ENCODE measurements at regions not wholly inside any gene's neighbourhood (a gene's known extent, or its start where the extent isn't known, plus 50 kb on each side); places are given as distances from the start of the nearest gene placed in this dataset.
"Not testable (repeated sequence)": the region's sequence is repeated elsewhere in the genome, so short reads cannot be mapped to it uniquely, and the experiment has no call there.

DNA sequence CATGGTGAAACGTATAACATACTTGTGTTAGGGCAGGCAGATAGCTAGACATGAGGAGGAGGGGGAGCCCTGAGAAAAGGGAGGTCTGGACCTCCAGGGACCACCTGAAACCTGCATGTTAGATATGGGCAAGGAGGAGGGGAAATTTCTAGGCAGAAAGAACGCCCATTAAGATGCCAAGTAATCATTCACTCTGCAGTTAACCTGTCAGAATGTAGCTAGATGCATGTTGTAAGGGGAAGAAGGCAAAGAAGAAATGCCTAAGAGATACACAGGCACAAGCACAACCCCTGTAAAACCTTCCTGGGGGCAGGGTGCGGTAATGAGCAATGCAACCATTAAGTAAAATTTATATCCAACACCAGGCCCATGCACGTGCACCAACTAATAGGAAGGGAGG, 1055.3 kb upstream of the SPRY2 start:
- intact Hi-C loops (cut with DNase I), result no loop called here
- no peak for DNase-seq

DNA sequence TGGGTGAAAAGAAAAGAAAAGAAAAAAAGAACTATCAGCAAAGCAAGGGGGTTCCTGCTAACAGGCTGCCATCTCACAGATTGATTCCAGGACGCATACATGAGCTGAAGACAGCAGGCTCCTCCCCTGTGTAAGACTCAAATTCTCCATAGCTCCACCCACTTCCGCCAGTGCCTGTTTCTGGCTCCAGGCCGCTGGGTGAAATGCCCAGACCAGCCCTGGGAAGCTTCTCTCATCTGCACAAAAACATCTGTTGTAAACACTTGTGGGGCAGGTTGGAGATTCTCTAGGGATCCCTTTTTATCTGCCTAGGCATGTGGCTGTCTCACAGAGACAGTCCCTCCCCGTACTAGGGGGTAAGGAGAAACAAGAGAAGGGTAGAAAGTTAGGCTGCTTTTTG, 1054.4 kb upstream of the SPRY2 start:
- intact Hi-C loops (cut with DNase I), result no loop called here
- no peak for DNase-seq

- intact Hi-C loops (cut with DNase I), result no loop called here
- DNase-seq, result no peak
These were observed 1053.7 kb upstream of the SPRY2 start for GRCh38 chr13:81394640-81395039.

DNA sequence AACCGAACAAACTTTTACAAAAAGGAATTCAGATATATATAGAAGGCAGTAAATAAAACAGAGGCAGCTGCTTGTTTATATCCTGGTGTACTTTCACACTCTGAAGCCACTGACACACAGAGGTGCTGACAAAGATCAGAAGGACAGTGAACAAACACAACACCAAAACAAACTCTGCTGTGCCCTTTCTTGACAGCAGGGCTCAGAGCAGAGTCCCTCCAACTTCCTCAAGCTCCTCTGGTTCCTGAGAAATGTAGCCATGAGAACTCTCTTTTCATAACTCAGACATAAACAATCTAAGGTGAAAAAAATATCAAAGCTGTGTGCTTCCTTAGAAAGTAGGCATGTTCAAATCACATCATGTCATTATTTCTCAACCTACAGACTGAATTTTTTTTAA, 1052.8 kb upstream of the SPRY2 start:
- no peak for DNase-seq
- intact Hi-C loops (cut with DNase I), result no loop called here

GRCh38 chr13:81393110-81393509, 1052.2 kb upstream of the SPRY2 start:
- intact Hi-C loops (cut with DNase I), result no loop called here
- no peak for DNase-seq

- no peak for DNase-seq
- intact Hi-C loops (cut with DNase I), result no loop called here
These were observed 1047.5 kb upstream of the SPRY2 start for GRCh38 chr13:81388400-81388799.

GRCh38 chr13:81383444-81383843, 1042.5 kb upstream of the SPRY2 start:
- no peak for DNase-seq
- intact Hi-C loops (cut with DNase I), result no loop called here

- intact Hi-C loops (cut with DNase I), result no loop called here
- no peak for DNase-seq
These were observed 1041.3 kb upstream of the SPRY2 start for GRCh38 chr13:81382246-81382645.

DNA sequence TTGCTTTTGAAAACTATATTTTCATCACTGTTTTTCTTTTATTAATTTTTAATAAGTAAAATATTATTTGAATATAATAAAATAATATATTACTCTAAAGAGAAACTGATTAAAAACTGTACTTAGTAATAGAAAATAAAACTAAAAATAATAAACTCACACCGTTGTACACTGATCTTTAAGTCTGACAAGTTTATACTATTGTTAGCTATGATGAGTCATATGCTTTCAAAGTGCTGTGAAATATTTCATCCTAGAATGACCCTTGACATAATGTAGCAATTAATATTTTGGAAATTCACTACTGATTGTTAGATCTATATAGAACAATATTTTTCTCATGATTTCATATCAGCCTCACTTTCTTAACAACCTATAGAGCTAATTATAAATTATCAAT, 1040.6 kb upstream of the SPRY2 start:
- intact Hi-C loops (cut with DNase I), result no loop called here

DNA sequence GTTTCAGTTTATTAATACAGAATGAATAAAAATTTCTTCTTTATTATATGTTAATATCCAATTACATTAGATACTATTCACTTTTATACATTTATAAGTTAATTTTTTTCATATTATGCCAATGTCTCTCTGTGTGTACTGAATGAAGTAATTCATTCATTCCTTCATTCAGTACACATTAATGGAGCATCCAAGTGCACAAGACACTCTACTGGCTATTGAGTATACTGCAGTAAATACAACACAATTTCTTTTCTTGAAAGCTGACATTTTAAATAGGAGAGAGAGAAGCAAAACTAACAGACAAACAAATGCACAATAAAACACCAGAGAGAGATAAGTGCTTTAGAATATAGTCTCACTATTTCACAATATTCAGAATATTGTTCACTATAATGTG, 1038.3 kb upstream of the SPRY2 start:
- DNase-seq, result no peak
- intact Hi-C loops (cut with DNase I), result no loop called here

More for the DNA sequence above, 1040.6 kb upstream of the SPRY2 start:
- DNase-seq, result no peak

DNA sequence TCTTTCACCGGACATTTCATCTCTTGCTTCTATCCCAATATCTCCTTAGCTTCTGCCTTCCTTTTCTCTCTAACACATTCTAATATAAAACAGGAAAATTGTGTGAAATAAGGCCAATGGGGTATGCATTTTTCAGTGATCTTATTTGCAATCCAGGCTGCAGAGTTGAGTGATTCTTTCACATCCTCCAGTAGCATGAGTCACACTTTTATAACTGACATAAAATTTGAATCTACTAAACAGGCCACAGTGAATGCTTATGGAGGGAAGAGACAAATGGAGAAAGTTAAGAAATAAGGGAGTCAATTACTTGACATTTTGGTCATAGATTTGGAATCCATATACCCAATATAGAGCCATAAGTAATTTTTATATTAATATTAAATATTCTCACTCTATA, 1037.0 kb upstream of the SPRY2 start:
- DNase-seq, result peak in 1 of 42 donors; percentile 8
- intact Hi-C loops (cut with DNase I), result no loop called here

DNA sequence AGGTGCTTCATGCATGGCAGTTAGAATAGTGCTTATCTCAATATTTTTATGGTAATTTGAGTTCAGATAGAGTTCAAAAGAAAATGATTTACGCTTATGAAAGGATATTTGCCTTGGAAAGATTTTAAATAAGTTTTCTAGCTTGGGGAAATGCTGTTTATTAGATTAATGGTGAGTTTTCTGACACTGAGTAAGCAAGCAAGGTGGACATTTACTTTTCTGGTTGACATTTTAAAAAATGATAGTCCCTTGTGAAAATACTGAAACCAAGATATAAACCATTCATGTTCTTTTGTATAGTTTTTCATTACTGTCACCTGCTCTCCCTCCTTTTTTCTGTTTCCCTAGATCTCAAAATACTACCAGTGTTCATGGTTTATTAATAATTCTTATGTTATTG, 1034.8 kb upstream of the SPRY2 start:
- no peak for DNase-seq
- intact Hi-C loops (cut with DNase I), result no loop called here

DNA sequence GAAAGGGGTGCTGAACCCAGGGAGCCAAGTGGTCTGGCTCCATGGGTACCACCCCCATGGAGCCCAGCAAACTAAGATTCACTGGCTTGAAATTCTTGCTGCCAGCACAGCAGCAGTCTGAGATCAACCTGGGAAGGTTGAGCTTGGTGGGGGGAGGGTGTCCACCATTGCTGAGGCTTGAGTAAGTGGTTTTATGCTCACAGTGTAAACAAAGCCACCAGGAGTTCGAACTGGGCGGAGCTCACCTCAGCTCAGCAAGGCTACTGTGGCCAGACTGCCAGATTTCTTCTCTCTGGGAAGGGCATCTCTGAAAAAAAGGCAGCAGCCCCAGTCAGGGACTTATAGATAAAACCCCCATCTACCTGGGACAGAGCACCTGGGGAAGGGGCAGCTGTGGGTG, 1021.8 kb upstream of the SPRY2 start:
- DNase-seq; intact Hi-C loops (cut with DNase I): not testable (repeated sequence)

GRCh38 chr13:81350056-81350455, 1009.1 kb upstream of the SPRY2 start:
- intact Hi-C loops (cut with DNase I), result no loop called here
- no peak for DNase-seq

GRCh38 chr13:81340118-81341069, 999.5 kb upstream of the SPRY2 start:
- DNase-seq; intact Hi-C loops (cut with DNase I): not testable (repeated sequence)

GRCh38 chr13:81339666-81340065, 998.7 kb upstream of the SPRY2 start:
- intact Hi-C loops (cut with DNase I); DNase-seq: not testable (repeated sequence)

GRCh38 chr13:81334481-81334880, 993.6 kb upstream of the SPRY2 start:
- DNase-seq, result no peak
- intact Hi-C loops (cut with DNase I), result no loop called here

GRCh38 chr13:81326913-81327312, 986.0 kb upstream of the SPRY2 start:
- intact Hi-C loops (cut with DNase I), result no loop called here
- no peak for DNase-seq

DNA sequence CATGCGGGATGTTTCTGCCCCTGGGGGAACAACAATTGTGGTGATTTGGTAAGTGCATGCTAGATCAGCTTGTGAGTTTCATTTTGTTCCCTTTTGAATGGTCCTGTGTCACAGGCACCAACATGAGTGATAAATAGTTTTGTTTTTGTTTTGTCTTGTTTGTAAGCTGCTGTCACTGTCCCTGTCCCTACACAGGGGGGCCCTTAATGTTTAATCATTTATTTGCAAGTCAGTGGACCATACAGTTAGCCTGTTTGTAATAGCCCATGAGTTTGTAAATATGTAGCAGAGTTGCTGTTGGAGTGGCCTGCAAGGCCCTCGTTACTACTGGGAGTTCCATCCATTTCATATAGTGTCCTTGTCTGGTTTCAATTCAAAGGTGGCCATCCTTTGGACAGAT, 979.6 kb upstream of the SPRY2 start:
- no peak for DNase-seq
- intact Hi-C loops (cut with DNase I), result no loop called here

DNA sequence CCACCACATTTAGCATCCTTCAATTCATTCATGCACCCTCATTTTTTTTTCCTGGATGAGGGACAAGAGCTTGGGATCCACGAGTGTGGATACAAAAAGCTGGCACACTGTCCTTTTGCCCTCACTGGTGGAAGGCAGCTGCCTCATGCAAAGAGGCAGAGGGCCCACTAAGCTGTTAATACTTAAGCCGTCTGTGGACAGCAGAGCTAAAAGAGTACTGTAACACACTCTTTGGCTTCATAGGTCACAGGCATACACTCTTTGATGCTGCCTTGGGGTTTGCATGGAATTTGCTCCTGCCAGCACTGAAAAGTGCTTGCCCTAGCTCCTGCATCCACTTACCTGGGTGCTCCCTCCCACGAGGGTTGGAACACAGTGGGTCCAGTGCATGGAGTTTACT, 978.4 kb upstream of the SPRY2 start:
- intact Hi-C loops (cut with DNase I), result no loop called here
- no peak for DNase-seq
